ENCODE measurements at regions not wholly inside any gene's neighbourhood (a gene's known extent, or its start where the extent isn't known, plus 50 kb on each side); places are given as distances from the start of the nearest gene placed in this dataset.

- no peak for TF ChIP-seq CTCF (IDR thresholded peaks at IDR 0.05)
- no peak for TF ChIP-seq POLR2A (IDR thresholded peaks at IDR 0.05)
- TF ChIP-seq POLR2AphosphoS5 (IDR thresholded peaks at IDR 0.05), result no peak
These were observed 121.7 kb upstream of the ZBED5 start for GRCh38 chr11:10979529-10979928.
